B cell (primary cell): ENCODE measurements at regions not wholly inside any gene's neighbourhood (a gene's known extent, or its start where the extent isn't known, plus 50 kb on each side); places are given as distances from the start of the nearest gene placed in this dataset.

Experiments
- ATAC-seq: fragments of 200-7000 bp; cut with Tn5 transposase; one replicate; pipeline ENCODE4 v1.10.0; 2021; ENCODE audit warnings: low read depth, mild to moderate bottlenecking, moderate number of reproducible peaks, moderate library complexity
- CTCF ChIA-PET: fragments of 350-600 bp; sonication (Branson Sonifier 250); formaldehyde crosslinking; loops from one replicate; lab custom pipeline; 2021; ENCODE audit warnings: antibody characterized with exemption, inconsistent platforms; lab: Charles Lee
- POLR2A ChIA-PET: fragments of 350-600 bp; sonication (Branson Sonifier 250); formaldehyde crosslinking; loops from one replicate; lab custom pipeline; 2021; ENCODE audit warnings: antibody characterized with exemption; lab: Charles Lee
- DNase-seq: peaks from one replicate; pipeline ENCODE4 v3.0.0; 2013
- H2AFZ ChIP-seq: 2 replicates; pipeline ENCODE4 v1.6.1; 2012; ENCODE audit warnings: mild to moderate bottlenecking, low read depth, low read length; ENCODE audit not compliant: insufficient read depth, poor library complexity, severe bottlenecking
- H3K27ac ChIP-seq, 2 donors: 1 replicate in 1 of 2; 2 replicates in 1 of 2; pipeline ENCODE4 v1.5.1; 2012 to 2013; ENCODE audit warnings: low read length in 2 of 2, mild to moderate bottlenecking in 2 of 2, moderate library complexity in 1 of 2
- H3K27me3 ChIP-seq, 4 experiments: fragments of 200-600 bp in 1 of 4; sonication (generic) in 1 of 4; replicated peaks in 1 of 4; 1 replicate in 2 of 4; 2 replicates in 2 of 4; pipeline versions ENCODE4 v1.6.1 to v1.7.0; 2013 to 2016; ENCODE audit warnings: low read length in 3 of 4, mild to moderate bottlenecking in 2 of 4, mixed read lengths in 1 of 4, moderate library complexity in 1 of 4; ENCODE audit not compliant: insufficient read depth in 4 of 4, control insufficient read depth in 3 of 4; ENCODE audit errors: control extremely low read depth in 1 of 4
- H3K36me3 ChIP-seq, 2 experiments: replicated peaks in 1 of 2; 1 replicate in 1 of 2; 2 replicates in 1 of 2; pipeline versions ENCODE4 v1.6.1 to v1.7.1; 2013; ENCODE audit warnings: low read length in 1 of 2; ENCODE audit not compliant: insufficient read depth in 2 of 2, control insufficient read depth in 1 of 2; ENCODE audit errors: control extremely low read depth in 1 of 2, extremely low read depth in 1 of 2
- H3K4me1 ChIP-seq, 2 donors: fragments of 200-600 bp in 1 of 2; sonication (generic) in 1 of 2; 1 replicate in 1 of 2; 2 replicates in 1 of 2; pipeline versions ENCODE4 v1.5.1 to v1.6.1; 2013 to 2017; ENCODE audit warnings: low read length in 2 of 2; ENCODE audit not compliant: control insufficient read depth in 2 of 2, insufficient read depth in 2 of 2
- H3K4me2 ChIP-seq: replicated peaks from 2 replicates; pipeline ENCODE3; 2012; ENCODE audit warnings: mild to moderate bottlenecking, low read depth, low read length; ENCODE audit not compliant: poor library complexity, severe bottlenecking
- H3K4me3 ChIP-seq, 5 experiments: fragments of 200-600 bp in 1 of 5; sonication (generic) in 1 of 5; 1 replicate in 3 of 5; 2 replicates in 2 of 5; pipeline versions ENCODE4 v1.5.1 to v1.7.0; 2011 to 2016; ENCODE audit warnings: low read length in 4 of 5, mild to moderate bottlenecking in 4 of 5, low read depth in 2 of 5, control low read depth in 1 of 5, moderate library complexity in 1 of 5; ENCODE audit not compliant: insufficient read depth in 1 of 5; ENCODE audit errors: control extremely low read depth in 1 of 5, extremely low read depth in 1 of 5
- H3K79me2 ChIP-seq: fragments of 200-600 bp; sonication (generic); one replicate; pipeline ENCODE4 v1.6.0; 2016; ENCODE audit warnings: low read length; ENCODE audit not compliant: control insufficient read depth, insufficient read depth
- H3K9ac ChIP-seq: fragments of 200-600 bp; sonication (generic); 2 replicates; pipeline ENCODE4 v1.6.1; 2017; ENCODE audit warnings: mild to moderate bottlenecking, low read length, moderate library complexity
- H3K9me3 ChIP-seq, 3 donors: one replicate each; pipeline versions ENCODE4 v1.6.1 to v1.7.1; 2013; ENCODE audit warnings: low read length in 2 of 3; ENCODE audit not compliant: control insufficient read depth in 2 of 3, insufficient read depth in 1 of 3; ENCODE audit errors: control extremely low read depth in 1 of 3
- H4K20me1 ChIP-seq: 2 replicates; pipeline ENCODE4 v1.6.0; 2012; ENCODE audit warnings: mild to moderate bottlenecking, low read length; ENCODE audit not compliant: insufficient read depth, control insufficient read depth, poor library complexity, severe bottlenecking
- H3K27ac Mint-ChIP-seq: one replicate; pipeline ENCODE4 v1.8.0; 2021; ENCODE audit warnings: mixed read lengths
- H3K27me3 Mint-ChIP-seq: one replicate; pipeline ENCODE4 v1.8.0; 2021; ENCODE audit warnings: mixed read lengths
- H3K4me1 Mint-ChIP-seq: one replicate; pipeline ENCODE4 v1.8.0; 2021; ENCODE audit warnings: mixed read lengths
- H3K4me3 Mint-ChIP-seq: one replicate; pipeline ENCODE4 v1.8.0; 2021; ENCODE audit warnings: mixed read lengths
- H3K9me3 Mint-ChIP-seq: one replicate; pipeline ENCODE4 v1.8.0; 2022; ENCODE audit warnings: mixed read lengths; ENCODE audit not compliant: insufficient read depth
- CTCF ChIP-seq: fragments of 200-600 bp; IDR thresholded peaks from one replicate; pipeline ENCODE4 v1.8.0; 2022; ENCODE audit warnings: antibody characterized with exemption, mild to moderate bottlenecking
- EZH2 ChIP-seq: IDR thresholded peaks from 2 replicates; pipeline ENCODE4 v1.6.1; 2012; ENCODE audit warnings: borderline replicate concordance, low read depth, mild to moderate bottlenecking, moderate library complexity, low read length; ENCODE audit not compliant: insufficient read depth, poor library complexity, severe bottlenecking
- WGBS: methylation state at CpG from one replicate; pipeline ENCODE4 v1.1.5; 2013; ENCODE audit warnings: missing lambda C conversion rate; ENCODE audit not compliant: insufficient coverage; 5-methylcytosine and 5-hydroxymethylcytosine counted together
- intact Hi-C: fragments of 100-400 bp; cut with micrococcal nuclease; formaldehyde crosslinking; loops from one replicate; pipeline ENCODE4 v1.10.0; 2022

- TF ChIP-seq EZH2 = no peak
- no peak for TF ChIP-seq CTCF
- Histone ChIP-seq H3K9ac (no peak overlapping the region), H3K9me3 (no peaks in the 10 kb centered on the region), H3K27ac (no peak overlapping the region), H3K4me1 (no peaks in the 10 kb centered on the region), H2AFZ (no peak overlapping the region), H3K79me2 (no peaks in the 10 kb centered on the region), H3K27me3 (no peaks in the 10 kb centered on the region), H3K4me3 (no peak overlapping the region), H3K4me2 (no peak overlapping the region), H3K36me3 (no peaks in the 10 kb centered on the region), H4K20me1 (no peaks in the 10 kb centered on the region)
- ATAC-seq (no peak), DNase-seq (no peak)
- no CpG with 5 or more reads among the region's 1 CpG for WGBS
- intact Hi-C loops = loop anchor here (5.0 kb wide), 1 partner anchor 673 kb away; no protein-coding TSS in a partner anchor
- H3K27ac Mint-ChIP-seq = no peak overlapping the region
- no peaks in the 10 kb centered on the region for H3K9me3 Mint-ChIP-seq
- H3K4me3 Mint-ChIP-seq = no peak overlapping the region
- ChIA-PET CTCF (interaction anchor here (1.6 to 7.6 kb wide), 2 partner anchors 82 to 83 kb away, joined by 10 to 166 read pairs; no protein-coding TSS in a partner anchor), POLR2A (no interaction called here)
- peaks cover 5% of the 10 kb centered on the region for H3K27me3 Mint-ChIP-seq
- H3K4me1 Mint-ChIP-seq = no peaks in the 10 kb centered on the region
Observed at GRCh38 chr4:147014946-147015345, 69.3 kb upstream of the TTC29 start.

GRCh38 chr4:147015491-147015890, 69.8 kb upstream of the TTC29 start:
- ATAC-seq = no peak
- no peaks in the 10 kb centered on the region for H3K27me3 ChIP-seq
- TF ChIP-seq EZH2 (no peak), CTCF (no peak)
- H3K4me1 ChIP-seq = no peaks in the 10 kb centered on the region
- Mint-ChIP-seq H3K4me1 (no peaks in the 10 kb centered on the region), H3K27me3 (peaks cover 5% of the 10 kb centered on the region), H3K27ac (no peak overlapping the region), H3K9me3 (no peaks in the 10 kb centered on the region), H3K4me3 (no peak overlapping the region)
- no peaks in the 10 kb centered on the region for H3K79me2 ChIP-seq
- no CpG with 5 or more reads among the region's 4 CpGs for WGBS
- H3K4me3 ChIP-seq = no peak overlapping the region
- no peak overlapping the region for H2AFZ ChIP-seq
- no peaks in the 10 kb centered on the region for H4K20me1 ChIP-seq
- intact Hi-C loops = loop anchor here (5.0 kb wide), 1 partner anchor 673 kb away; no protein-coding TSS in a partner anchor
- POLR2A ChIA-PET = no interaction called here
- H3K4me2 ChIP-seq = no peak overlapping the region
- no peak overlapping the region for H3K27ac ChIP-seq
- no peaks in the 10 kb centered on the region for H3K36me3 ChIP-seq
- no peak overlapping the region for H3K9ac ChIP-seq
- H3K9me3 ChIP-seq = no peaks in the 10 kb centered on the region
- DNase-seq = no peak
- CTCF ChIA-PET = interaction anchor here (7.6 kb wide), 1 partner anchor 82 kb away, joined by 166 read pairs; no protein-coding TSS in a partner anchor
